ENCODE measurements at regions not wholly inside any gene's neighbourhood (a gene's known extent, or its start where the extent isn't known, plus 50 kb on each side); places are given as distances from the start of the nearest gene placed in this dataset.

GRCh38 chr7:18175801-18176450, 148.3 kb upstream of the PRPS1L1 start (continued):
- TF ChIP-seq PKNOX1 (IDR thresholded peaks at IDR 0.05), result no peak

GRCh38 chr7:18177129-18177814, 149.6 kb upstream of the PRPS1L1 start:
- no peak; the same call in 2 of the 3 replicates for ATAC-seq
- H4K20me1 ChIP-seq (ENCODE audit: control insufficient read depth, insufficient read depth), result no peaks in the 10 kb centered on the region
- H3K4me2 ChIP-seq (ENCODE audit: control insufficient read depth, insufficient read depth), result no peak overlapping the region
- H2AFZ ChIP-seq (ENCODE audit: control insufficient read depth, low read depth, low read length), result no peak overlapping the region
- SMC1A ChIA-PET (ENCODE audit: uncharacterized antibody, unreplicated experiment), result no interaction called here
- POLR2A ChIA-PET, result no interaction called here
- WGBS (ENCODE audit: insufficient coverage, insufficient replicate concordance, low lambda C conversion rate, missing lambda C conversion rate), result 62% methylated on average over 5 of the region's 5 CpGs
- no peaks in the 10 kb centered on the region for H3K9me3 ChIP-seq (replicated peaks; ENCODE audit: control insufficient read depth, insufficient read depth, low read length)
- H3K27ac ChIP-seq (ENCODE audit: control insufficient read depth, insufficient read depth), result no peak overlapping the region
- H3K27me3 ChIP-seq (replicated peaks in 1 of 2; ENCODE audit: control insufficient read depth in 2 of 2, insufficient read depth in 2 of 2, low read length in 1 of 2), result no peaks in the 10 kb centered on the region; a peak in 2 of 4 replicates
- H3K9ac ChIP-seq (ENCODE audit: control insufficient read depth, insufficient read depth, low read length), result peak overlapping the region; percentile 8; the same call in 1 of the 2 replicates
- H3K79me2 ChIP-seq (ENCODE audit: control insufficient read depth, insufficient read depth, low read length), result no peaks in the 10 kb centered on the region
- no TSS peak for BruUV-seq (replicated peaks)
- intact Hi-C loops (cut with micrococcal nuclease; ENCODE audit: unreplicated experiment), result no loop called here
- peaks cover 14% of the 10 kb centered on the region for H3K4me1 ChIP-seq (ENCODE audit: control insufficient read depth, insufficient read depth, low read length)
- H3K36me3 ChIP-seq (ENCODE audit: control insufficient read depth in 2 of 2, insufficient read depth in 2 of 2, low read length in 1 of 2), result no peaks in the 10 kb centered on the region
- RAD21 ChIA-PET (ENCODE audit: unreplicated experiment), result no interaction called here
- CTCF ChIA-PET, result no interaction called here
- DNase-seq (ENCODE audit: low read depth, low spot score), result no peak
- FAIRE-seq, result no peak
- in situ Hi-C loops (cut with MboI), result no loop called here
- no peak overlapping the region for H3K4me3 ChIP-seq
- TF ChIP-seq ZBTB33 (IDR thresholded peaks at IDR 0.05) (no peak), SREBF2 (IDR thresholded peaks at IDR 0.05; ENCODE audit: low read length) (no peak), RCOR1 (conservative IDR thresholded peaks at IDR 0.05; ENCODE audit: low read depth, low read length) (no peak), TARDBP (IDR thresholded peaks at IDR 0.05; ENCODE audit: borderline replicate concordance) (no peak), KDM1A (IDR thresholded peaks at IDR 0.05; ENCODE audit: borderline replicate concordance) (no peak), TCF12 (IDR thresholded peaks at IDR 0.05; ENCODE audit: low read depth, low read length) (no peak), POLR2A (IDR thresholded peaks at IDR 0.05; ENCODE audit: low read depth, low read length) (no peak), SUPT20H (IDR thresholded peaks at IDR 0.05; ENCODE audit: borderline replicate concordance, control insufficient read depth, low read depth, low read length) (no peak), KAT2A (conservative IDR thresholded peaks at IDR 0.05; ENCODE audit: control insufficient read depth, low read depth, low read length) (no peak), SPI1 (IDR thresholded peaks at IDR 0.05; ENCODE audit: borderline replicate concordance, insufficient read depth, low read depth, low read length) (no peak)
- TF ChIP-seq, protein P1, sequence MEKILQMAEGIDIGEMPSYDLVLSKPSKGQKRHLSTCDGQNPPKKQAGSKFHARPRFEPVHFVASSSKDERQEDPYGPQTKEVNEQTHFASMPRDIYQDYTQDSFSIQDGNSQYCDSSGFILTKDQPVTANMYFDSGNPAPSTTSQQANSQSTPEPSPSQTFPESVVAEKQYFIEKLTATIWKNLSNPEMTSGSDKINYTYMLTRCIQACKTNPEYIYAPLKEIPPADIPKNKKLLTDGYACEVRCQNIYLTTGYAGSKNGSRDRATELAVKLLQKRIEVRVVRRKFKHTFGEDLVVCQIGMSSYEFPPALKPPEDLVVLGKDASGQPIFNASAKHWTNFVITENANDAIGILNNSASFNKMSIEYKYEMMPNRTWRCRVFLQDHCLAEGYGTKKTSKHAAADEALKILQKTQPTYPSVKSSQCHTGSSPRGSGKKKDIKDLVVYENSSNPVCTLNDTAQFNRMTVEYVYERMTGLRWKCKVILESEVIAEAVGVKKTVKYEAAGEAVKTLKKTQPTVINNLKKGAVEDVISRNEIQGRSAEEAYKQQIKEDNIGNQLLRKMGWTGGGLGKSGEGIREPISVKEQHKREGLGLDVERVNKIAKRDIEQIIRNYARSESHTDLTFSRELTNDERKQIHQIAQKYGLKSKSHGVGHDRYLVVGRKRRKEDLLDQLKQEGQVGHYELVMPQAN (conservative IDR thresholded peaks at IDR 0.05), result no peak
- TF ChIP-seq, protein P2, sequence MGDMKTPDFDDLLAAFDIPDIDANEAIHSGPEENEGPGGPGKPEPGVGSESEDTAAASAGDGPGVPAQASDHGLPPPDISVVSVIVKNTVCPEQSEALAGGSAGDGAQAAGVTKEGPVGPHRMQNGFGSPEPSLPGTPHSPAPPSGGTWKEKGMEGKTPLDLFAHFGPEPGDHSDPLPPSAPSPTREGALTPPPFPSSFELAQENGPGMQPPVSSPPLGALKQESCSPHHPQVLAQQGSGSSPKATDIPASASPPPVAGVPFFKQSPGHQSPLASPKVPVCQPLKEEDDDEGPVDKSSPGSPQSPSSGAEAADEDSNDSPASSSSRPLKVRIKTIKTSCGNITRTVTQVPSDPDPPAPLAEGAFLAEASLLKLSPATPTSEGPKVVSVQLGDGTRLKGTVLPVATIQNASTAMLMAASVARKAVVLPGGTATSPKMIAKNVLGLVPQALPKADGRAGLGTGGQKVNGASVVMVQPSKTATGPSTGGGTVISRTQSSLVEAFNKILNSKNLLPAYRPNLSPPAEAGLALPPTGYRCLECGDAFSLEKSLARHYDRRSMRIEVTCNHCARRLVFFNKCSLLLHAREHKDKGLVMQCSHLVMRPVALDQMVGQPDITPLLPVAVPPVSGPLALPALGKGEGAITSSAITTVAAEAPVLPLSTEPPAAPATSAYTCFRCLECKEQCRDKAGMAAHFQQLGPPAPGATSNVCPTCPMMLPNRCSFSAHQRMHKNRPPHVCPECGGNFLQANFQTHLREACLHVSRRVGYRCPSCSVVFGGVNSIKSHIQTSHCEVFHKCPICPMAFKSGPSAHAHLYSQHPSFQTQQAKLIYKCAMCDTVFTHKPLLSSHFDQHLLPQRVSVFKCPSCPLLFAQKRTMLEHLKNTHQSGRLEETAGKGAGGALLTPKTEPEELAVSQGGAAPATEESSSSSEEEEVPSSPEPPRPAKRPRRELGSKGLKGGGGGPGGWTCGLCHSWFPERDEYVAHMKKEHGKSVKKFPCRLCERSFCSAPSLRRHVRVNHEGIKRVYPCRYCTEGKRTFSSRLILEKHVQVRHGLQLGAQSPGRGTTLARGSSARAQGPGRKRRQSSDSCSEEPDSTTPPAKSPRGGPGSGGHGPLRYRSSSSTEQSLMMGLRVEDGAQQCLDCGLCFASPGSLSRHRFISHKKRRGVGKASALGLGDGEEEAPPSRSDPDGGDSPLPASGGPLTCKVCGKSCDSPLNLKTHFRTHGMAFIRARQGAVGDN (IDR thresholded peaks at IDR 0.05), result no peak
